ENCODE measurements at regions not wholly inside any gene's neighbourhood (a gene's known extent, or its start where the extent isn't known, plus 50 kb on each side); places are given as distances from the start of the nearest gene placed in this dataset.

- H3K9me3 ChIP-seq (replicated peaks; ENCODE audit: control insufficient read depth, insufficient read depth, low read length): no peaks in the 10 kb centered on the region
- FAIRE-seq (no peak), DNase-seq (ENCODE audit: low read depth, low spot score) (no peak)
- no peak overlapping the region for H3K27ac ChIP-seq (ENCODE audit: insufficient read depth, low read depth, low read length)
- H2AFZ ChIP-seq (ENCODE audit: low read depth, low read length): no peak overlapping the region
- H4K20me1 ChIP-seq (replicated peaks; ENCODE audit: control insufficient read depth, extremely low read depth, insufficient read depth, low read length): no peaks in the 10 kb centered on the region
- H3K36me3 ChIP-seq (ENCODE audit: control insufficient read depth in 2 of 2, extremely low read depth in 1 of 2, insufficient read depth in 2 of 2, low read length in 2 of 2): peaks cover 14 to 18% of the 10 kb centered on the region in 2 experiments
- POLR2A ChIA-PET: no interaction called here
- H3K27me3 ChIP-seq (ENCODE audit: control insufficient read depth in 2 of 2, insufficient read depth in 2 of 2, low read length in 2 of 2): no peaks in the 10 kb centered on the region
- no peak overlapping the region for H3K9ac ChIP-seq (replicated peaks; ENCODE audit: extremely low read depth, insufficient read depth, low read length)
- BruUV-seq (replicated peaks): no TSS peak
- H3K4me3 ChIP-seq (replicated peaks in 1 of 3; ENCODE audit: insufficient read depth in 1 of 3, low read depth in 1 of 3, low read length in 3 of 3): no peak overlapping the region
- H3K79me2 ChIP-seq (ENCODE audit: control insufficient read depth, insufficient read depth, low read length): no peaks in the 10 kb centered on the region
- no peaks in the 10 kb centered on the region for H3K4me1 ChIP-seq (ENCODE audit: control insufficient read depth, extremely low read depth, insufficient read depth, low read length)
- TF ChIP-seq MAX (IDR thresholded peaks at IDR 0.05; ENCODE audit: insufficient read depth, insufficient read length): no peak
- no peak for TF ChIP-seq GATA2 (IDR thresholded peaks at IDR 0.05; ENCODE audit: insufficient read depth, insufficient read length, low read depth, low read length)
- no peak for TF ChIP-seq JUN (IDR thresholded peaks at IDR 0.05; ENCODE audit: borderline replicate concordance, insufficient read depth, insufficient read length, low read depth)
- no peak for TF ChIP-seq CTCF (IDR thresholded peaks at IDR 0.05; ENCODE audit: extremely low read depth in 1 of 2, insufficient read depth in 1 of 2, low read depth in 1 of 2, low read length in 2 of 2)
- TF ChIP-seq POLR2AphosphoS5 (IDR thresholded peaks at IDR 0.05; ENCODE audit: insufficient read depth, low read depth, low read length): no peak
- TF ChIP-seq EZH2 (IDR thresholded peaks at IDR 0.05; ENCODE audit: borderline replicate concordance, low read depth, low read length, severe bottlenecking): no peak
- TF ChIP-seq POLR2A (IDR thresholded peaks at IDR 0.05; ENCODE audit: low read depth, low read length): no peak
- TF ChIP-seq MYC (IDR thresholded peaks at IDR 0.05; ENCODE audit: low read depth, low read length): no peak
- TF ChIP-seq FOS (IDR thresholded peaks at IDR 0.05; ENCODE audit: borderline replicate concordance, insufficient read depth, low read length): no peak
- intact Hi-C loops (cut with micrococcal nuclease): no loop called here
- dilution Hi-C loops (cut with MboI; ENCODE audit: extremely low pct_ligation_motif_present, low sequenced_read_pairs): no loop called here
- no peak overlapping the region for H3K4me2 ChIP-seq (ENCODE audit: insufficient read depth, low read length)
- CTCF ChIA-PET: interaction anchor here (0.6 to 1.5 kb wide), 3 partner anchors 8 to 261 kb away, joined by 3 read pairs; no protein-coding TSS in a partner anchor
- H3K9me1 ChIP-seq (replicated peaks; ENCODE audit: control insufficient read depth, extremely low read depth, insufficient read depth, low read length): no peaks in the 10 kb centered on the region
Observed at GRCh38 chr4:125489952-125490690, 175.4 kb downstream of the FAT4 start.
